ENCODE measurements at regions not wholly inside any gene's neighbourhood (a gene's known extent, or its start where the extent isn't known, plus 50 kb on each side); places are given as distances from the start of the nearest gene placed in this dataset.

DNA sequence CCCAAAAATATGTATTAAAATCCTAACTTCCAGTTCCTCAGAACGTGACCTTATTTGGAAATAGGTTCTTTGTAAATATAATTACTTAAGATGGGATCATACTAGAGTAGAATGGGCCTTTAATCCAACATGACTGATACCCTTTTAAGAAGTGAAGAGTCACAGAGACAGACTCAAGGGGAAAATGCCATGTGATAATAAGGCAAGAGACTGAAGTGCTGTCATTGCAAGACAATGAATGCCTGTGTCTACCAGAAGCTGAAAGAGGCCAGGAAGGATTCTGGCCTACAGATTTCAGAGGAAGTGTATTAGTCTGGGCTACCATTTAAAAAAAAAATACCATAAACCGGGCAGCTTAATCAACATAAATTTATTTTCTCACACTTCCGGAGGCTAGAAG lies 85.9 kb upstream of the LRRC55 start:
- TF ChIP-seq, protein P1, sequence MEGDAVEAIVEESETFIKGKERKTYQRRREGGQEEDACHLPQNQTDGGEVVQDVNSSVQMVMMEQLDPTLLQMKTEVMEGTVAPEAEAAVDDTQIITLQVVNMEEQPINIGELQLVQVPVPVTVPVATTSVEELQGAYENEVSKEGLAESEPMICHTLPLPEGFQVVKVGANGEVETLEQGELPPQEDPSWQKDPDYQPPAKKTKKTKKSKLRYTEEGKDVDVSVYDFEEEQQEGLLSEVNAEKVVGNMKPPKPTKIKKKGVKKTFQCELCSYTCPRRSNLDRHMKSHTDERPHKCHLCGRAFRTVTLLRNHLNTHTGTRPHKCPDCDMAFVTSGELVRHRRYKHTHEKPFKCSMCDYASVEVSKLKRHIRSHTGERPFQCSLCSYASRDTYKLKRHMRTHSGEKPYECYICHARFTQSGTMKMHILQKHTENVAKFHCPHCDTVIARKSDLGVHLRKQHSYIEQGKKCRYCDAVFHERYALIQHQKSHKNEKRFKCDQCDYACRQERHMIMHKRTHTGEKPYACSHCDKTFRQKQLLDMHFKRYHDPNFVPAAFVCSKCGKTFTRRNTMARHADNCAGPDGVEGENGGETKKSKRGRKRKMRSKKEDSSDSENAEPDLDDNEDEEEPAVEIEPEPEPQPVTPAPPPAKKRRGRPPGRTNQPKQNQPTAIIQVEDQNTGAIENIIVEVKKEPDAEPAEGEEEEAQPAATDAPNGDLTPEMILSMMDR (conservative IDR thresholded peaks at IDR 0.05): no peak
- no peak for TF ChIP-seq ZFX (IDR thresholded peaks at IDR 0.05)

All from C4-2B (cell line).